ENCODE measurements at regions not wholly inside any gene's neighbourhood (a gene's known extent, or its start where the extent isn't known, plus 50 kb on each side); places are given as distances from the start of the nearest gene placed in this dataset.

DNA sequence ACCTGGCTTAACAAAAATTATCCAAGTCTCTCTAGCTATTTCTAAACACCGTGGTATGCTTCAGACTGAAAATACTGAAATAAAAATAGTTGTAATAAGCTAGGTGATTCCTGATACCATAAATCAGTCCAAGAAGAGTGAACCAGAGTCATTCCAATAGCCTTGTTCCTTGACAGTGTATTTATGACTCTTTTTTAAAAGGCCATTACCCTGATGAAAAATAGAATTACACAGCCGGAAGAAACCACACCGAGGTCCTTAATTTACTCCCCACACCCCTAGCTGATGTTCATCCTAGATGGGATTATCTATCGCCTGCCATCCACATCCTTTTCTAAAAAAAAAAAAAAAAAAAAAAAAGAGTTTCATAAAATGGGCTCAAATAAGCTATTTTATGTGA lies 457.6 kb upstream of the GRAMD2B start:
- no peaks in the 10 kb centered on the region for H3K27me3 ChIP-seq (ENCODE audit: control insufficient read depth in 3 of 3, insufficient read depth in 3 of 3, low read length in 2 of 3)
- no peaks in the 10 kb centered on the region for H3K36me3 ChIP-seq (ENCODE audit: control insufficient read depth in 4 of 4, insufficient read depth in 4 of 4, low read length in 4 of 4)
- H3K27ac ChIP-seq (ENCODE audit: low read depth in 1 of 2, low read length in 1 of 2), result no peak overlapping the region
- TF ChIP-seq, protein P1, sequence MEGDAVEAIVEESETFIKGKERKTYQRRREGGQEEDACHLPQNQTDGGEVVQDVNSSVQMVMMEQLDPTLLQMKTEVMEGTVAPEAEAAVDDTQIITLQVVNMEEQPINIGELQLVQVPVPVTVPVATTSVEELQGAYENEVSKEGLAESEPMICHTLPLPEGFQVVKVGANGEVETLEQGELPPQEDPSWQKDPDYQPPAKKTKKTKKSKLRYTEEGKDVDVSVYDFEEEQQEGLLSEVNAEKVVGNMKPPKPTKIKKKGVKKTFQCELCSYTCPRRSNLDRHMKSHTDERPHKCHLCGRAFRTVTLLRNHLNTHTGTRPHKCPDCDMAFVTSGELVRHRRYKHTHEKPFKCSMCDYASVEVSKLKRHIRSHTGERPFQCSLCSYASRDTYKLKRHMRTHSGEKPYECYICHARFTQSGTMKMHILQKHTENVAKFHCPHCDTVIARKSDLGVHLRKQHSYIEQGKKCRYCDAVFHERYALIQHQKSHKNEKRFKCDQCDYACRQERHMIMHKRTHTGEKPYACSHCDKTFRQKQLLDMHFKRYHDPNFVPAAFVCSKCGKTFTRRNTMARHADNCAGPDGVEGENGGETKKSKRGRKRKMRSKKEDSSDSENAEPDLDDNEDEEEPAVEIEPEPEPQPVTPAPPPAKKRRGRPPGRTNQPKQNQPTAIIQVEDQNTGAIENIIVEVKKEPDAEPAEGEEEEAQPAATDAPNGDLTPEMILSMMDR (IDR thresholded peaks at IDR 0.05; ENCODE audit: control extremely low read depth, extremely low read depth), result no peak
- peaks cover 0 to 7% (median 0%) of the 10 kb centered on the region in 4 donors for H3K9me3 ChIP-seq (ENCODE audit: control insufficient read depth in 4 of 4, insufficient read depth in 3 of 4, low read length in 3 of 4)
- H3K4me1 ChIP-seq (ENCODE audit: control insufficient read depth in 5 of 5, insufficient read depth in 5 of 5, low read length in 5 of 5), result no peaks in the 10 kb centered on the region
- ATAC-seq (ENCODE audit: insufficient read depth, low FRiP score) (no peak), DNase-seq (no peak)
- H3K4me3 ChIP-seq, result no peak overlapping the region
- no peak overlapping the region for H3K9ac ChIP-seq (ENCODE audit: insufficient read depth in 1 of 2, low read length in 2 of 2)
- WGBS, 2 donors, result 89 to 92% methylated on average over 4 of the region's 4 CpGs

DNA sequence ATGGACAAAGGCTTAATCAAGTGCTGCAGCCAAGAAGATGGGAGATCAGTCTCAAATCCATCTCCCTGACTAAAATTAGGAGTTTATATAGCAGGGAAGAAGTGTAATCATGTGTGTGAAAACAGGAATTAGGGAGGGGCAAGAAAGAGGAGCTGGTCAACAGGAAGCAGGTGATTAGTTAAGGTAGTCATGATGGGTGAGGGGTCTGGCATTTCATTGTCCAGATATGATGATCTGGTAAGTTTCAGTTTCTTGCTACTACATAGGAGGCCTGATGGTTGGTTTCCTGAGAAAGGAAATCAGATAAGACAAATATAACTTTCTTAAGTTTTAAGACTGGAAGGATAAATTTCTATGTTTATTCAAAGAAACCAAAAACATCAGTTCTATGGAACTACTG lies 455.6 kb upstream of the GRAMD2B start:
- TF ChIP-seq, protein P1 (IDR thresholded peaks at IDR 0.05; ENCODE audit: control extremely low read depth, extremely low read depth), result no peak
- H3K27me3 ChIP-seq (ENCODE audit: control insufficient read depth in 3 of 3, insufficient read depth in 3 of 3, low read length in 2 of 3), result no peaks in the 10 kb centered on the region
- H3K9ac ChIP-seq (ENCODE audit: insufficient read depth in 1 of 2, low read length in 2 of 2), result no peak overlapping the region
- H3K9me3 ChIP-seq (ENCODE audit: control insufficient read depth in 4 of 4, insufficient read depth in 3 of 4, low read length in 3 of 4), result peaks cover 0 to 8% (median 0%) of the 10 kb centered on the region in 4 donors
- no peak for DNase-seq
- no peak overlapping the region for H3K27ac ChIP-seq (ENCODE audit: low read depth in 1 of 2, low read length in 1 of 2)
- no peaks in the 10 kb centered on the region for H3K4me1 ChIP-seq (ENCODE audit: control insufficient read depth in 5 of 5, insufficient read depth in 5 of 5, low read length in 5 of 5)
- no peak for ATAC-seq (ENCODE audit: insufficient read depth, low FRiP score)
- H3K4me3 ChIP-seq, result no peak overlapping the region
- H3K36me3 ChIP-seq (ENCODE audit: control insufficient read depth in 4 of 4, insufficient read depth in 4 of 4, low read length in 4 of 4), result no peaks in the 10 kb centered on the region

DNA sequence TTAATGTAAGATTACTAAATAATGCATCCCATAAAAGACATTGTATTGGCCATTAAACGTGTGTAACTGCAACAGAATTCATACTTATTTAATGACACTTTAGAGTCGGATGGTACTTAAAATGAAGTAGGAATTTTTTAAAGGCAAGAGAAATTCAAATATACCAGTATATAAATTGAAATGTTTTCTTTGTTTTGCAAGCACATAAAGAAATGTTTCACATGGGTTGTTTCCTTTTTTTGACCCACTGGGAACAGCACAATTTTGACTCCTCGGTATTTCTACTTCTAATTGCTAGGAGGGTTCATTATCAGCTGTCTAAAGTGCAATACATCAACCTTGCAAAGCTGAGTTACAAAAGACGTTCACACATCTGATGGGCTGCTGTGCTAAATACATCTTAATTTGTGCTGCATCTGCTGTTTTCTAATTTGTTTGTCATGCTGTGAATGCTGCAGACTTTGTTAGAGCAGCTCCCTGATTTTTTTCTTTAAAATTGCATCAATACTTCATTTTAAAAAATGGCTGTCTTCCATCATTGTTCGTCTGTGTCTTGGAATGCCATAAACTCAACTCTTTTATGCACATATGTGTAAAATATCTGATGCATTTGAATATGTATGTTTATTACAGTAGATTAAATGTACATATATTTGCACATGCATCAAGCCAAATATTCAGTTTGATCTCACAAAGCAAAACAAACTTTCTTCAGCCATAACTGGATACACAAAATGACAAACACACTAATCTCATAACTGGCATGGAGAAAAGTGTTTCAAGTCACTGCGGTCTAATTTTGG lies 454.0 kb upstream of the GRAMD2B start:
- no peaks in the 10 kb centered on the region for H3K4me1 ChIP-seq (ENCODE audit: control insufficient read depth in 5 of 5, insufficient read depth in 5 of 5, low read length in 5 of 5)
- no peaks in the 10 kb centered on the region for H3K36me3 ChIP-seq (ENCODE audit: control insufficient read depth in 4 of 4, insufficient read depth in 4 of 4, low read length in 4 of 4)
- DNase-seq (no peak), ATAC-seq (ENCODE audit: insufficient read depth, low FRiP score) (no peak)
- H3K9me3 ChIP-seq (ENCODE audit: control insufficient read depth in 4 of 4, insufficient read depth in 3 of 4, low read length in 3 of 4), result peaks cover 0 to 8% (median 0%) of the 10 kb centered on the region in 4 donors
- H3K9ac ChIP-seq (ENCODE audit: insufficient read depth in 1 of 2, low read length in 2 of 2), result no peak overlapping the region
- no peak overlapping the region for H3K4me3 ChIP-seq
- no peak overlapping the region for H3K27ac ChIP-seq (ENCODE audit: low read depth in 1 of 2, low read length in 1 of 2)
- WGBS, 2 donors, result 82 to 85% methylated on average over 6 of the region's 6 CpGs
- TF ChIP-seq, protein P1 (IDR thresholded peaks at IDR 0.05; ENCODE audit: control extremely low read depth, extremely low read depth), result no peak
- no peaks in the 10 kb centered on the region for H3K27me3 ChIP-seq (ENCODE audit: control insufficient read depth in 3 of 3, insufficient read depth in 3 of 3, low read length in 2 of 3)

DNA sequence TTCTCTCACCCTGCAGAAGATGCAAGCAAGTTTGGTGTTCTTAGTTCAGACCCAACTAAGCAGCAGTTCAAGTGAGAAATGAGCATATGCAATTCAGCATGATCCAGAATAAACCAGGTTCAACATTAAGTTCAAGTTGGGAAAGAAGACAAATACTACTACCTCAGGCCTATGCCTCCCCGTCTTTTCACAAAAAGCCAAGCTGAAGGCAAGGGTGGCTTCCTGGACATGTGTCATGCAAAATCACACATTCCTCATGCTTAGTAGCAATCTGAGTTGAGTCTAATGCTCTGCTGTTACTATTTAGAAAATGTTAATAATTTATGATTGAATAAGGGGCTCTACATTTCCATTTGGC lies 453.4 kb upstream of the GRAMD2B start:
- H3K27ac ChIP-seq (ENCODE audit: low read depth in 1 of 2, low read length in 1 of 2), result no peak overlapping the region
- WGBS, 2 donors, result 82 to 88% methylated on average over 1 of the region's 1 CpG
- no peaks in the 10 kb centered on the region for H3K27me3 ChIP-seq (ENCODE audit: control insufficient read depth in 3 of 3, insufficient read depth in 3 of 3, low read length in 2 of 3)
- DNase-seq (no peak), ATAC-seq (ENCODE audit: insufficient read depth, low FRiP score) (no peak)
- H3K4me1 ChIP-seq (ENCODE audit: control insufficient read depth in 5 of 5, insufficient read depth in 5 of 5, low read length in 5 of 5), result no peaks in the 10 kb centered on the region
- no peak overlapping the region for H3K9ac ChIP-seq (ENCODE audit: insufficient read depth in 1 of 2, low read length in 2 of 2)
- H3K4me3 ChIP-seq, result no peak overlapping the region
- TF ChIP-seq, protein P1 (IDR thresholded peaks at IDR 0.05; ENCODE audit: control extremely low read depth, extremely low read depth), result no peak
- peaks cover 0 to 8% (median 0%) of the 10 kb centered on the region in 4 donors for H3K9me3 ChIP-seq (ENCODE audit: control insufficient read depth in 4 of 4, insufficient read depth in 3 of 4, low read length in 3 of 4)
- H3K36me3 ChIP-seq (ENCODE audit: control insufficient read depth in 4 of 4, insufficient read depth in 4 of 4, low read length in 4 of 4), result no peaks in the 10 kb centered on the region

Data from lung (tissue), 11 donors.